NCI-H748 (cell line): ENCODE measurements at regions not wholly inside any gene's neighbourhood (a gene's known extent, or its start where the extent isn't known, plus 50 kb on each side); places are given as distances from the start of the nearest gene placed in this dataset.

Experiments
- DNase-seq: peaks from one replicate; lab custom pipeline; 2025; ENCODE audit not compliant: unreplicated experiment; lab: John Stamatoyannopoulos, UW

DNA sequence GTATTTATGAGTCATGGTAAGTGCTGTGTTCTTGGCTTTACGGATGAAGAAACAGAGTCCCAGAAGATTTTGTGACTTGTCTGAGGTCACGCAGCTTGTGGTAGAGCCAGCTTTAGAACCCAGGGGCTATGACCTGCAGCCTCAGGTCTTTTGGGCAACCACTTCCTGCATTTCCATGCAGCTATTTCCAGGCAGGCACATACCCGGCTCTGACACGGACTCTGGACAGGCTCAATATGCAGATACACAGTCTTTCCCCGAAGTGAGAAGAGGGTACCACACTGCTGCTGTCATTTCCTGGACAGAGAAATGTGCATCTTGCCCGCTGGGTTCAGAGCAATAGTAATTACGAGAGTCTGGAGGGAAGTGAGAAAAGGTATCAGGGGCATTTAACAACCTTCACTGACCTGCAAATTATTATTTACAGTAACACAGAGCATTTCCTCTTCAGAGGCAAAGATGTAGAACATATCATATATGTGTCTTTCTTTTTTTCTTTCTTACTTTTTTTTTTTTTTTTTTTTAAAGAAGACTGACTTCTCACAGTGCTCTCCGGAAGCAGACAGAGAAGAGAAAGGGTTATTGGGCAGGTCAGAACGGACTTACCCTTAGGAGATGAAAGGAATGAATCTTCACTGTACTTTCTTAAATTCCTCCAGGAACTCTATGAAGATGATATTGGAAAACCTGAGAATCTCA lies 185.1 kb downstream of the CLIC5 start:
- DNase-seq = no peak

- DNase-seq = no peak
These were observed 185.8 kb downstream of the CLIC5 start for GRCh38 chr6:45829873-45830272.

DNA sequence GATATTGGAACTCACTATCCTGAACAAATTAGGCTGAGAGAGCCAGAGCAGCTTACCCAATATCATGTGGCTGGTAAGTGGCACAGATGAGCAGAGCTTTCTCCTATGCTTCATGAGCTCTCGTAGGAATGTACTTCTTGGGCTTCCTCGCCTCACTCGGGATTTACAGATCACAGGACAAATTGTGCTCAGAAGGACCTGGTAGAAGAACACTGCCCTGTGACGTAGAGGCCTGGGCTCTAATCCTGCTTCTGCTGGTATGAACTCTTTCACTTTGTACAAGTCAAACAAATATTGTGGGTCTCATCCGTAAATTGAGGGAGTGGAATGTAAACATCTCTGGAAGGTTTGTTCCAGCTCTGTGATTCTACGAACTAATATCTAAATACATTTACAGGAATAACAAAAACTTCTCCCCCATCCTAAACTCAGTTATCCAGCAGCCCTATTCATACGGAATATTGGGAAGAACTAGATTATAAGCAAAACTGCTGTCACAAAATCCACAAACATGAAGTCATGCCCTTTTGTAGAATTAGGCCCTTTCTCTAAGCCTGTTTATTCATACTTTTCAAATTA lies 187.6 kb downstream of the CLIC5 start:
- DNase-seq = no peak

DNA sequence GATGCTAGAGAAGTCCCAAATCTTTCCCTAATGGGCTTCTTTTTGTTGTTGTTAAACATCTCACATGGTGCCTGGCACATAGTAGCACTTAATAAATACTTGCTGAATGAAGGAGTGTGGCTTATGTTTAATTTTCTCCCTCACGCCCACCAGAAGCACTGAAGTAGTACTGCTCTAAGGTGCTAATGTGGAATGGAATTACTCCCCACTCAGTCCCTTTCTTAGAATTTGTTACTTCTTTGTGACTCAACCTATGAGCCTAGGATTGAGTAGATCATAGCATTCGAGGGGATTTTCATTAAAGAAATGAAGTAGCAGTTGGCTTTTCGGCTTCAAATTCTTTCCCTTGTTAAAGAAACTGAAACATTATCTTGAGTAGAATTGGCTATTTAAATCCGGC lies 192.8 kb downstream of the CLIC5 start:
- DNase-seq = no peak

DNA sequence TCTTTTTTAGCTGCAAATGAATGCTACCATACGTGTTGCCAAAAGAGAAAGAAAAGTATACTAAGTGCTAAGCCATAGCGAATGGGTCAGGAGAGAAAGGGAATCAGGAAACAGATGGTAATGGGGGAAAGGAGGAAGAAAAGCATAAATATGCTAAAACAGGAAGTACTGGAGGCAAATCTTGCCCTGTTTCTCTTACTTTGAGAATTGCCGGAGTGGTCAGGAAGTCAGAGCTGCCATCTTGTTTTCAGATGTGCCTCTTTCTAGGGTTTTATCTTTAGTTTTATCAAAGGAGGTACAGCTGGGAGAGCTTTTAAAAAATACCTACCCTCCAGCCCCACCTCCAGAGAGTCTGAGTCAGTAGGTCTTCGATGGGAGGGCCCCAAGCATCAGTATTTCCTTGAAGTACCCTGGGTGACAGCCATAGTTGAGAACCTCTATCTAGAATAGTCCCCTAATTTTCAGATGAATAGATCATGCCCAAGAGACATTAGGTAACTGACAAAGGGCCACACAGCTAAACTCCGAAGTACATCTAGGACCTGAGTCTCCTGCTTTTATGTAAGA lies 193.3 kb downstream of the CLIC5 start:
- no peak for DNase-seq

GRCh38 chr6:45818655-45819054 lies 197.0 kb downstream of the CLIC5 start:
- no peak for DNase-seq

GRCh38 chr6:45816674-45817297 lies 198.9 kb downstream of the CLIC5 start:
- DNase-seq = peak; percentile 37

GRCh38 chr6:45815466-45816125 lies 200.1 kb downstream of the CLIC5 start:
- DNase-seq = peak; percentile 36

DNA sequence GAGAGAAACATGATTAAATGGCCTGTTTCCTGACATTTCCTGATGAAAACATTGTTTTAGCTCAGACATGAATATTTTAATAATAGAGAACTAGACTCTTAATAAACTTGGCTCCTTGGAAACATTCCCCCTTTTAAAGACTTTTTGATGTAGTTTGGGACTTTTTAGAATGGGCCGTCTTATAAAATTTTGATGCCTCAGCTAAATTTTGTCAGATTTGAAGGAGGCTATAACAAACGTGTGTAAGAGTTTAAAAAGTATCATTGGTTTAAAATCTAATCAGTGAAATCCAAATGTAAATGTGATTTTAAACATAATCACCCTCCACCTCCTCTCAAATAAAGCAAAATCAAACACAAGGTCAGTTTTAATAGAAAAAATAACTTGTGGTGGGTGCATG lies 200.9 kb downstream of the CLIC5 start:
- DNase-seq = no peak

DNA sequence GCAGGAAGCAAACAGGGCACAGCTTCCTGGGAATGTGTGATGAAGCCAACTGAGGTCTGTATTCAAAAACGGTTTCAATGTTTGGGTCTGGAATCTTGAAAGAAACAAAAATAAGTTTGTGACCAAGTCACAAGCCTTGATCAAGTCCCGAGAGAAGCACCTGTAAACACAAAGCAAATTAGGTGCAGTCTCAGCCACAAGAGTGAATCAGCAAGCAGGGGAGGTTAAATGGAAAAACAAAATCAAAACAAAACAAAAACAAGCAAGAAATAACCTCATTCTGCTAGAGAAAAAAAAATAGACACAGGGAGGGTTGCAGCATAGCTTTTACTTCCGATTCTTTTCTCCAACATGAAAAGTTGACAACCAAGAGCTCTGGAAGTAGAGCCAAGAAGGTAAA lies 201.7 kb downstream of the CLIC5 start:
- DNase-seq = no peak

DNA sequence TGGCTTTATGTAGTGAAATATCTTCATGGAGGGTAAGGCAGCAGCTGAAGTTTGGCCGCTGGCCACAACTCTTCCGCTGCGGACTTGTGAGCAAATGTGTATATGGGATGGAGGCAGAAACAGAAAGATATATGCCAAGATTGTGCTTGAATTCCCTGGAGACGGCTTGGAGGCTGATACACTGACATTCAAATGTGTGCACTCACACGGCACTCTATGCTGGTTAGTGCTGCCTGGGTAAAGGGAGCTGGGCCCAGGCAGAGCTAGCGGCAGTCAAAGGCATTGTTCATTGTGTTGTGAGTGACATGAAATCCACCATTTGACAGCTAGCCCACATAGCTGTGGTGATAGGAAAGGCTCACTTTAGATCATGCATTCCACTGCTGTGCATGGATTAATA lies 202.7 kb downstream of the CLIC5 start:
- no peak for DNase-seq

GRCh38 chr6:45808917-45809316 lies 206.7 kb downstream of the CLIC5 start:
- DNase-seq = no peak

DNA sequence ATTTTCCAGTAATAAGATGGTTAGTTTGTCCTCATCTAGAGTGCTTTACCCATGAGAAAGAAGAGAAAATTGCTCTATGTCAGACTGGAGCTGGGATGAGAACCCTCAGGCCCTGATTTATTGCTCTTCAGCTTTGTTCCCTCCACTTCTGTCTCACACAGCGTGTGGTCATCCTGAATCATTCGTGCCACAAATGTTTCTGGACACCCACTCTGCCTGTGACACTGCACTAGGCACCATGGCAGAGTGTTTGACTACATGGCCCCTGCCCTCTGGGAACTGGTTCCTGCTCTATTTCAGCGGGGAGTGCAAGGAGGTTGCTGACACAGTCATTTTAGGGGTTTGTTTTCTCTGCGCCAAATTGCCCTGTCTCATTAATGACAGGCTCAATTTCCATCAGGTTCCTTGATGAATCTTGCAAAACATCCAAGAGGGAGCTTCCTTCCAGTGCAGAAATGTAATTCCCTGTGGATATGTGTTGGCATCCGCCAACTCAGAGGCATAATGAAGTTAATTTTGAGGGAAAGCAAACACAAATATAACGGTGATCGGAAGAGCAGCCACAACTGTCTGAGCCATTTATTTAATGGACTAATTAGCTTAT lies 207.5 kb downstream of the CLIC5 start:
- DNase-seq = no peak

DNA sequence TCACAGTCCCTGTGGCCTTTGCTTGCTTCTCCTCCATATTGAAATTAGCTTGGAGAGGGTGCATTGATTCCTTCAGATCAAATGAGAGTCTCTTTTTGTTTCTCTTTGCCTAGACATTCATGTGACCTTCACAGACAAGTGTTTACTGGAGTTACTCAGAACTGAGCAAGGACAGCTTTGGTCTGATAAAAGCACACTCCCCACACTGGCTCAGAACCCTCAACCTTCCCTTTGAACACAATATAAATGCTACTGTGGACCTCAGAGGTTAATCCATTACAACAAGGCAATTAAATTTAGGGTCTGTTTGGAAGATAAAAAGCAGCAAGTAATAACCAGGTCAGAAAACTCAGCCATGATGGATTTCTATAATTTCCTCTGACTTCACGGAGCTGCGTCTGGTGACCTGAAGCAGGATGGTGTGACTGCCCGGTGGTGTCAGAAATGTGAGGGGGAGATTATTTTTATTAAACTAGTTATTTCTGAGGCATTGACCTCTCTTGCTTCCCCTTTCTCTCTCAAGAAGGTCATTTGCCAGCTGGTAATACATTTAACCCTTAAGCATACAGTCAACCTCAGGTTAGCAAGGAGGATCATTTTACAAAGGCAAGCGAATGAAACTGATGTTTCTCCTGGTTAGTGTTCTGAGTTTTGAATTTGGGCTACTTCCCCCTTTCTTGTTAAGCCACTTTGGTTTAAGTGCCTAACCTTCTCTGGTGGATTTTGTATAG lies 208.2 kb downstream of the CLIC5 start:
- DNase-seq = no peak

GRCh38 chr6:45806172-45806571 lies 209.5 kb downstream of the CLIC5 start:
- DNase-seq = no peak

GRCh38 chr6:45803071-45803470 lies 212.6 kb downstream of the CLIC5 start:
- no peak for DNase-seq

DNA sequence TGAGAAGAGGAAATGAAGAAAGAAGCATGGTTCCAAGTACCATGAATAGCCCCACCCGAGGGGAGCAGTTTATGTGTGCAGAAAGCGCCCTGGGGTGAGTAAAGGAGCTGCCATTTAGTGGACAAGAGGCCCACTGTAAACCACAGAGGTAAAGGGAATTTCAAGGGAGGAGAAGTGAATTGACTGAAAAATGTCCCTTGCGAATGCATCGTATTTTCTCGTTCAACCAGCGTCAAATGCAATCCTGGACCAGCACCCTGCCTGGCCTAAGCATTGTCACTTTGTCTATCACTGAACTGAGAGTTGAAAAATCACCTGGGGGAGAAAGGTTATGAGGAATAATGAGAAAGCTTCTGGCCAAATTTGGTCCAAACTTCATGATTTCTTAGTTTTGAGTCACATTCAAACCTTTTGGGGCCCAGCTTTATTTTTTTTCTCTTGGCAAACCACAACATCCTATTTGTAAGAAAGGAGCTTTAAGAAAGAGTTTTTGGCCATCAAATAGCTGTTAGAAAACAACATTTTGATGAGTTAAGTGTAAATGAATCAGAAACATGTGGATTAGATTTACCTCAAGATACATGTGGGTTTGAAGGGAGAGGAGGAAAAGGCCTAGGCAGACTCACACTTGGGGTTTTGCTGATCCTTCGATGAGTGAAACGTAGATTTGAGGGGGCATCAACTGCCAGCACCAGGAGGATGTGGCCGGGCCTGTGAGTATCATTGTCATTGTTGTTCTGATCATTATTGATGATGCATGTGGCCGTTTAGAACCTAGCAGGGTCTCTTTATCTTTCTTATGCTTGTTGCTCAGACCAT lies 214.0 kb downstream of the CLIC5 start:
- DNase-seq = no peak

DNA sequence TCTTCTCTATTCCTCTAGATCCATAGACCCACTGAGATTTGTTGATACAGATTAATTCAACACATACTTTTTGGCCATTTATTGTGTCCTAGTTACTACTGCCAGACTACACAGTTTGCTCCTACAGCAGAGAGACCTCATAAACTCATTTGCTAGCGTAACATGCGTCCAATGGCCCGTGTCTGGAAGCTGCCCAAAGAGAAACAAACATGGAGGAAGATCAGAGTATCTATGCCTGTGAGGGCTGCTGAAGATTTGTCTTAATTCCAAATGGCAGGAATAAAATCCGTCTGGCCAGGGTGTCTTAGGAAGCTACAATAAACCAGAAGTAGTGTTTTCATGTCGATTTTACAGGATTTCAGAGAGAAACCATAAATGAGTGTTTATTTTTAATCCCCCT lies 214.7 kb downstream of the CLIC5 start:
- DNase-seq = no peak

DNA sequence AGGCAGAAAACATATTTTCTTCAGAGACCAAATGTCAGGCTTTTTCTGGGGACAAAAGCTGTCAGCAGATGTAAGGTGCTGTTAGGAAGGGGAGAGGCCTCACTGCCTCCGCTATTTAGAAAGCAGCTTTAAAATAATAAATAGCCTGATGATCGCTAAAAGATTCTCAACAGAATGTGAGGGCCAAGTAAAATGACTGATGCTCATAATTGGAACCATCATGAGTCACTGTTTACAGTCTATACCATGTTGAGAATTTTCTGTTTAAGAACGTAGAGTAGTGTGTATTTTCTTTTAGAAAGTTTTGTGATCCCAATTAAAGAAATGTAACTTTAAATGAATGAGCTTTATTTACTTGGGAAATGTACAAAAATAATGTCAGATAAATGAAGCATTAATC lies 220.0 kb downstream of the CLIC5 start:
- no peak for DNase-seq

- DNase-seq = no peak
These were observed 221.2 kb downstream of the CLIC5 start for GRCh38 chr6:45794465-45794864.
